DMS79 treated with DMSO at 0.1 percent for 48 hours (cell line): ENCODE measurements at regions not wholly inside any gene's neighbourhood (a gene's known extent, or its start where the extent isn't known, plus 50 kb on each side); places are given as distances from the start of the nearest gene placed in this dataset.
"Not testable (repeated sequence)": the region's sequence is repeated elsewhere in the genome, so short reads cannot be mapped to it uniquely, and the experiment has no call there.

Experiments
- DNase-seq: peaks from one replicate; lab custom pipeline; 2025; lab: John Stamatoyannopoulos, UW

DNA sequence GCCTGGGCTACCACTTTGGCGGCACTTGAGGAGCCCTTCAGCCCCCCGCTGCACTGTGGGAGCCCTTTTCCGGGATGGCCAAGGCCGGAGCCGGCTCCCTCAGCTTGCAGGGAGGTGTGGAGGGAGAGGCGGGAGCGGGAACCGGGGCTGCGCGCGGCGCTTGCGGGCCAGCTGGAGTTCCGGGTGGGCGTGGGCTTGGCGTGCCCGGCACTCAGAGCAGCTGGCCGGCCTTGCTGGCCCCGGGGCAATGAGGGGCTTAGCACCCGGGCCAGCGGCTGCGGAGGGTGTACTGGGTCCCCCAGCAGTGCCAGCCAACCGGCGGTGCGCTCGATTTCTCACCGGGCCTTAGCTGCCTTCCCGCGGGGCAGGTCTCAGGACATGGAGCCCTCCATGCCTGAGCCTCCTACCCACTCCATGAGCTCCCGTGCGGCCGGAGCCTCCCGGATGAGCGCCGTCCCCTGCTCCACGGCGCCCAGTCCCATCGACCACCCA, 1602.9 kb upstream of the PCDH7 start:
- not testable (repeated sequence) for DNase-seq

DNA sequence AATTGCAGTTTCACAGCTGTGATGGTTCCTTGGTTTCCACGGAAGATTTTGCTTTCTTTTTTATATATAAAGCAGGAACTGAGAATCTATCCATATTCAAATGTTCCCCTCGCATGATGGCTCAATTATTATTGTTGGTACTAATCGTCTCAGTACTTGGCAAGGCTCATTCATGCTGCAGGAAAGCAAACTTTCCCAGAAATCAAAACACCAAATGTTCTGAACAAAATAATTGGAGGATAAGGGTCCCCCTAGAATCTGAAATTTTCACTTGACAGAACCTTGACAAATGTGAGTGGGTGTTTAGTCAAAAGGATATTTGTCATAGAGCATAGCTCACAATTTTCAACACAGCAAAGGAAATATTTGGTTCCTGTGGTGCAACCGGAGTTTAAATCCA, 1598.6 kb upstream of the PCDH7 start:
- DNase-seq = no peak

DNA sequence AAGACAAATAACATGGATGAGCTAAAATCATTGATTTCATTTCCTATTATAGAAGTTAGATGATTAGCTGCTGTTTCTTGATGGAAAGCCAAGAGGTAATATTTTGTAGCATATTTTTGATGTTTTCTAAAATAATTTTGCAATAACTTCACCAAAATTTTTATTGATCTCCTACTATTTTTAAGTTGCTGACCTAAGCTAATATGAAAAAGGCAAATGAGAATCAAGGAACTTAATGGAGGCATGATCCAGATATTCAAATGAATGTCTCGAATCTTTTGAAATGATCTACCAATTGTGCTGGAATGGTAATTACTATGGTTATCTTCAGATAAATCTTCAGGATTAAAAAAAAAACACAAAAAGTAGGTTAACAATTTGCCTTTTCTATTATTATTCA, 1591.4 kb upstream of the PCDH7 start:
- DNase-seq = no peak

DNA sequence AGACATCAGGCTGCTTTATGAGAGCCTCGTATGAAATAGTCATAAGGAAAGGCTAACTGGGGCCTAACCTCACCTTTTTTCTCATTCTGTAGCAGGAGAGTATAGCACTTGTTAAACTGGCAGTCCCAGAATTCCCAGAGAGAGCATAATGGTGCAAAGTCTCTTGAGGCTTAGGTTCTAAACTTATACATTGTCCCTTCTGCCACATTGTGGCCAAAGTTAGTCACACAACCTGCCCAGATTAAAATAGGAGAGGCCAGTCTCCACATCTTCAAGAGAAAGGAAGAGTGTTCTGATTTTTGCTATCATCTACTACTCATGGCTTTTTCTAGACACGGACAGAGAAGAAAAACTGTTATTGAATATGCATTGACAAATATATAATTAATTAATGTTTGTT, 1588.9 kb upstream of the PCDH7 start:
- no peak for DNase-seq

DNA sequence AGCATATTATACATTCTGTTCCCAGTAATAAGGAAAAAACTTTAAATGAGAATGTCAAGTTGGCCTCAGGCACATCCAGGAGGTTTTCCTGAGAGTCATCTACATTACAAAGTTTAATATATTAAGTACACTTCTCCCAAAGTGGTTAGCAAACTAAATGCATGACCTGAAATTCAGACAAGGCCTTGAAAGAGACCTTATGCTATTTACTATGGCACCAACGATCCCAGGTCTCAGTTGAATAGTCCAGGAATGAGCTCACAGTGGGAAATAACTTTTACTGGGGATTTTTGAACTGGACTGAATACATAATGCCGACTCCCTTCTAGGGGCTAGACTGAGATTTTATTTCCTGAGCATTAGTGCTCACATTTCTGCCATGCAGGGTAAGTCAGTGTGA, 1577.5 kb upstream of the PCDH7 start:
- DNase-seq = no peak

DNA sequence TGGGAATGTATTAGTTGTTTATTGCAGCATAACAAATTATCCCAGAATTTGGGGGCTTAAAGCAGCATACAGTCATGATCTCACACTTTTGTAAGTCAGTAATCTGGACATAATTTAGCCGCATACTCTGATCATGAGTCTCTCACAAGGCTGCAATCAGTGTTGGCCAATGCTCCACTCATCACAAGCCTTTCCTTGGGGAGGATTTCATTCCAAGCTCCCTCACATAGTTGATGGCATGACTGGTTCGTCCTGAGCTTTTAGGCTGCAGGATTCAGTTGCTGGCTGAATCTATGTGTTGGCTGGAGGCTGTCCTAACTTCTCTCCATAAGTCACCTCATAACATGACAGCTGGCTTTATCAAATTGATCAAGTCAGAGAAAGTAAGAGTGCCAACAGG, 1568.6 kb upstream of the PCDH7 start:
- no peak for DNase-seq

DNA sequence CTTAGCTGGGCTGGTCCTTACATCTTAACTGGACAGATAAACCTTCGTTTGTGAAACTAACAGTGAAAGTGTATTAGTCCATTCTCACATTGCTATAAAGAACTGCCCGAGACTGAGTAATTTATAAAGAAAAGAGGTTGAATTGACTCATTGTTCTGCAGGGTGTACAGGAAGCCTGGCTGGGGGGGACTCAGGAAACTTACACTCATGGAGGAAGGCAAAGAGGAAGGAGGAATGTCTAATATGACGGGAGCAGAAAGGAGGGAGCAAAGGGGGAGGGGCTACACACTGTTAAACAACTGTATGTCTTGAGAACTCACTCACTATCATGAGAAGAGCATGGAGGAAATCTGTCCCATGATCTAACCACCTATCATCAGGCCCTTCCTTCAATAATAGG, 1566.5 kb upstream of the PCDH7 start:
- no peak for DNase-seq

DNA sequence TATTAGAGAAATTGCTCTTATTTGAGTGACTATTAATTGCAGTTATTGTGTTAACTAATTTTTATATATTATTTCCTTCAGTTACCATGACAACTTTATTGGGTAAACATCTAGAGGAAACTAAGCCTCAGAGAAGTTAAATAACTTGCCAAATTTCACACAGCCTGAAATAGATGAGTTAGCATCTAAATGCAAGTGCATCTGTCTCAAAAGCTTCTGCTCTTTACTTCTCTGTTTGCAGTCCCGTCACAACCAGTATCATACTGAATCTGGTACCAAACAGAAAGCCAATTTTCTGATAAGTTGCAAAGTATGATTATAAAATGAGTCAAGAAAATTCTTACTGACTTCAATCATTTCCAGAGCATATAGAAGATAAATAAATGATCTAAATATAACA, 1544.9 kb upstream of the PCDH7 start:
- DNase-seq = no peak

DNA sequence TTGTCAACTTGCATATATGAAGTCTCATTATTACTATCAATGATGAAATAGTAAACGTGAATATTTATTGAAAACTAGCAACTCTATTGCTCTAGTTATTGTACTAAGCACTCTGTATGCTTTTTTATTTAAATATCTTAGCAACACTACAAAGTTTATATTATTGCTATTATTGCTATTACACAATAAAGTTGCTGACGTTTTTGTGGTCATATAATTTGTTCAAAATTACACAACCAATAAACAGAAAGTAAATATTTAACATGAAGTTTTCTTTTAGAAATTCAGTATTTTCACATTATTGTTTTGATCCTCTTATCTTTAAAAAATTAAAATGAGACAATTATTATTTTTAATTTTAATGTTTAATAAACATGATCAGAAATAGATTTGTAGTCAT, 1521.1 kb upstream of the PCDH7 start:
- no peak for DNase-seq

DNA sequence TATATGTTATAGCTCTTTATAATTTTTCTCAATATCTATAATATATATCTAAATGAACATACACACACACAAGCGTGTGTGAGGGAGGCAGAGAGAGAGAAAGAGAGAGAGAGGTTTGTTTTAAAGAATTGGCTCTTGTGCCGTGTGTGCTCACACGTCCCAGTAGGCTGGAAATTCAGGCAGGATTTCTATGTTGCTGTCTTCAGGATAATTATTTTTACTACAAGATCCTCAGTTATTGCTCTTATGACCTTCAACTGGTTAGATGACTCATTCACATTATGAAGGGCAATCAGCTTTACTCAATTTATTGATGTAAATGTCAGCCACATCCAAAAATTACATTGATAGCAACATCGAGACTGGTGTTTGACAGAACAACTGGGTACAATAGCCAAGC, 1520.7 kb upstream of the PCDH7 start:
- DNase-seq = no peak

DNA sequence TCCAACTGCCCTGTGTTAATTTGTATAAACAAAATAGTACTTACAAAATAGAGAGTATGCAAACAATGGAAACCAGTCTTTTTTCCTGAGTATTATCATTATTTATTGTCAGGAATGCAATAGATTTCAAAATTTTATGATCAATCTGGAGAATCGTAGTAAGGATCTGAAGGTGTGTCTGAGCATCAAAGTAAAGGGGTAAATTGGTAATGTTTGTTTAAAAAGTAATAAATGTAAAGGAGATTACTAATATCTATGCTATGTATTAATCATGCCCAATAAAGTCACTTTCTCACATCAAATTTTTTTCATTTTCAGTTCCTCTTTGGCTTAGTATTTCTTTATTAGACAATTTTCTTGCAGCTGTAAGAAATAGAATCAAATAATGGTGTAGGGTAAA, 1507.1 kb upstream of the PCDH7 start:
- no peak for DNase-seq

DNA sequence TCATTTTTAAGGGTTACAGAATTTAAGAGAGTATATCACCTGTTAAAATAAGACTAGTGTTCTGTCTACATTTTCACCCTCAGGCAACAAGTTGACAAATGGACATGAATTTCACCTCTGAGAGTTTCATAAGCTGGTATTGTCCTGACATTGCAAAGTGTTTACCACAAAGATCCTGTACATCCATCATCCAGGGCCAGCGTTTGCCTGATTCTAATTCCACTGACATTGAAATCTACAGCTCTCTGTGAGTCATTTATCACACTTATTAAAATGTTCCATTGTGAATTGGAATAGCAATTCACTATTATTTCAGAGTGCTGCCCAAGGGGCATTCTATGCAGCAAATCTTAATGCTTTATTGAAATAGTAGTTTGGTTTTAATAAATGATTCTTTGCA, 1499.4 kb upstream of the PCDH7 start:
- DNase-seq = no peak

DNA sequence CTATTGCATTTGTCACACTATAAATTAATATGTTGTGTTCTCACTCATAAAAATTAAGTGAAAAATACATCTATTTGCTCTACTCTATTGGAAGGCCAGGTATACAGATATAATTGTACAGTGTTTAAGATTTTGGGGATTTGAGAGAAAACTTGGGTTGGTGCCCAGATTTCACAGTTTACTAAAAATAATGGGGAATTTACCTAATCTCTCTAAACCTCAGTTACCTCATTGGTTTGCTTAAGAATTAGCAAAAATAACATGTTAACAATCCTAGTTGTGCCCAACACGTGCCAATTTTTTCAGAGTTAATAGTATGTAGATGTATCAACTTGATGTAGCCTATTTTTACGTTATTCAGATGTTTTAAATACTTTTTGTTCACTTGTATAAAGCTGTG, 1495.3 kb upstream of the PCDH7 start:
- no peak for DNase-seq

DNA sequence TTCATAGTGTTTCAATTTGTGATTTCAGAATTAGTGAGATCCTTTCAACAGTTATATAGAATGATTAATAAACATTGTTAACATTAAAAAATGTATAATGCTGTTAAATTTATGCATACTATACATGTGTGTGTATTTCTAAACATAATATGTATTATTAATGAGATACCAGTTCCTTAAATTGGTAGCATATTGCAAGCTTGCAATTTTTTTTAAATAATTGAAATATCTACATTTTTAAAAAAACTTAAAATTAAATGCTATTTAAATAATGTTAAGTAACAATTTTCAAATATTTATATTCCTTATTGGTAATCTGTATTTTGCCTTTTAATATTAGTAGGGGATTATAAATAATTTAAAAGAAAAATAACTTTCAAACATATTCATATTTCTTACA, 1479.5 kb upstream of the PCDH7 start:
- DNase-seq = no peak

DNA sequence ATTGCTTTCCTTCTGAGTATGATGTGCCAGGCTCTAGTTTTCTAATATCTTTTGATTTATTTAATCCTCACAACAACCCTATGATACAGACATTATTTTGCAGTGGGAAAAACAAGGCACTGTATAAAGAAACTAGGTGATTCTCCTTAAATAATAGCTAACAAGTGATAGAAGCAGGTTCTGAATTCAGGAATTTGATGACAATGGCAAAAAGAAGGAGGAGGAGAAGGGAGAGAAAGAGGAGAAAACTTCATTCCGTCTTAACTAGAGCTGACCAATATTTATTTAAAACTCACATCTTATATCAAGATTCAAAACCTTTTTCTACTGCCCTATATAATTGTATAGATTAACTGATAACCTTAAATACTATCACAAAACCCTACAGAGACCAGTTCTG, 1477.1 kb upstream of the PCDH7 start:
- DNase-seq = no peak

DNA sequence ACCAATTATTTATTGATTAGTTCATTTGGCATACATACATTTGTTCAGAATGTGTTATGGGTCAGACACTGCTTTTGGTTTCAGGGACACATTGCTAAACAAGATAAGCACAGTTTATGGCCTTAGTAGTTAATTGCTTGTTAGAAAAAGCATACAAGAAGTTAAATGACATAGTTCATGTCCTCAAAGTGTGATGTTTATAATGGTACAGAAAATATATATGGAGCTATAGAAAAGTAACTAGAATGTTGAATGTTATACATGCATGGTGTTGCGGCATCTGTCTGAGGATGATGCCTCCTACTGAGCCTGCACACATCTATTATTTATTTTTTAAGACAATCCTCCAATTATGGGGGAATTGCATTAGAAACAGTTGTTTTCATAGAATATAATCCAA, 1476.3 kb upstream of the PCDH7 start:
- DNase-seq = no peak

DNA sequence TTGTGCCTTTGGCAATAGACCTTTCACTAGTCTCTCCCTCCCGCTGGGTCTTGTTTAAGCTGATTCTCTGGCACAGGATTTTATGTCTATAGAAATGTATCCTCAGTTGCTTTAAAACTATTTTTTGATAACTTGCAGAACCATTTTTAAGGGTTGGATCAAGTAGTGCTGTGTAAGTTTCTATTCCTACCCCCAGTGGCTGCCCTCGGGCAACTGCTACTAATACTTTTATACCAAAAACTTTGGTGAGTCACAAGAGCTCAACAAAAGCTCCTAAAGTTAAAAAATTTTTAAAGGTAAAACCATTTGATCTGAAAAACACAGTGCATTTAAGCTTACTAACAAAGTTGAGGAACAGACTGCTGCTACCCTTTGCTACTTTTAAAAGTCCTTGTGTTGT, 1460.6 kb upstream of the PCDH7 start:
- DNase-seq = no peak

DNA sequence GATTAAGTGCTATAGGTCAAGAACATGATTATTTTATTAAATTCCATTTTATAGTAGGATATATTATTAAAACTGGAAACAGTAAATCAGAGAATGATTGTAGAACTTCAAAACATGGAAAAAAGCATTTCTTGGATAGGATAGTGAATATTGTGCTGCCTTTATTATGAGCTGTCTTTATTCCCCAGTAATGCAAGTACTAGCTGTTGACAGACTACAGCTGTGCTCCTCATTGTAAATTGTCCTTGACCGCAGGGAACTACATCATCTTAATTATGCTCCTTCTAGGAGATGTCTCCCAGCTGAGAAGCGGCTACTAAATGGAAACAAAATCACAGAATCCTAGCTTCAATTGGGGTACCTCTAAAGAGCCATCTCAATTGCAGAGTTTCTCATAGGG, 1457.2 kb upstream of the PCDH7 start:
- DNase-seq = no peak

DNA sequence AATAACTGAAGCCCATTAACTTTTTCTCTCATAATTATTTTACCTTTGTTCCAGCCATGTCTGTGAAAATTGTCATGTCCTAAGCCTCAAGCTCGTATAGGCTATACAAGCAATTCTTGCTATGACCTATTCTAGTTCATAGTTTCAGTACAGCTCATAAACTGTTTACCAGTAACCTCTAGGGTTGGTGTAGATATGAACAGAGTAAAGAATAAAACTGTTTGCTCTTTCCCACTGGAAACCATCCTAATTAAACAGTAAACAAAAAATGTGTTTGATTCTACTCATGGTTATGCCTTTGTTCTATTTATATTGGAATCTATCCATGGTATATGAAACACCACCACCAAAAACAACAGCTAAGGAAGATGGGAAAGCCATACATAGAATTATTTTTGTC, 1444.0 kb upstream of the PCDH7 start:
- no peak for DNase-seq

DNA sequence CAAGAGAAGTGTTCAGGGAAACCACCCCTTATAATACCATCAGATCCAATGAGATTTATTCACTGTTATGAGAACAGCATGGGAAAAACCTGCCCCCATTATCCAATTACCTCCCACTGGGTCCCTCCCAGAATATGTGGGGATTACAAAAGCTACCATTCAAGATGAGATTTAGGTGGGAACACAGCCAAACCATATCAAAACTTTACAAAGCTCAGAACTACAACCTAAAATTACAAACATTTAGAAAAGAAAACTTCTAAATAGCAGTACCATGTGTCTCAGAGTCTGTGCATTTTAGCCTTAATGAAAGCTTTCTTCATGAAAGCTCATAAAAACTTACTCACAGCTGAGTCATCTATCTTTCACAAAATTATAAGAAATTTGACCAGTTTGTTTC, 1442.8 kb upstream of the PCDH7 start:
- no peak for DNase-seq

DNA sequence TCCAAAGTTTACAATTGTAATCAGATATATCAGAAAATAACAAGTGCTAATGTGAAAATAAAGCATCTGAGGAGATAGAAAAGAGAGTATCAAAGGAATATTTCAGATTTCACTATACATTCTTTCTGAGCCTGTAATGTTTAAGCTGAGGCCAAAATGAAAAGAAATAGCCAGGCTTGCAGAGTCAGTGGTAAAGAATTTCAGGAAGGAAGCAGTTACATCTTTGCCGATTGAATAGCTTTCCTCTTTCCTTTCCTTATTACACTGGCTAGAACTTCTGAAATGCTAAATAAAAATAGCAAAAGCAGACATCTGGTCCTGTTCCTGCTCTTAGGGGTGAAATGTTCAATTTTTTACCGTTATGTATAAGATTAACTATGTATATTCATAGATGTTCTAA, 1441.6 kb upstream of the PCDH7 start:
- DNase-seq = no peak

DNA sequence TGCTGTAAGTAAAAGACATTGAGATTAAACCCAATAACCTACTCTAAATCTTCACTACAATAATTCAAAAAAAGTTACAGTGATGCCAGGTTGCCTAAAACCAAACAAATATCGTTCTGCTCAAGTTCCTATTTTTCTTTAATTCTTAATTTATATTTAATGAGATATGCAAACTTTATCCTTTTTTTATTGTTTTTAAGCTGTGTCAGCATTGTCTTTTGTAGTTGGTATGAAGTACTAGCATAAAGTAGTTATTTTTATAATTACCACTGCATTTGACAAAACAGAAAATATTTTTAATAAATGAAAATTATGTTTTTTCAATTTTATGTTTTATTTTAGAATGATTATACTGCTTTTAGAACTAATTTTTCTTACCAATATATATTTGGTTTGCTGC, 1431.1 kb upstream of the PCDH7 start:
- DNase-seq = no peak

DNA sequence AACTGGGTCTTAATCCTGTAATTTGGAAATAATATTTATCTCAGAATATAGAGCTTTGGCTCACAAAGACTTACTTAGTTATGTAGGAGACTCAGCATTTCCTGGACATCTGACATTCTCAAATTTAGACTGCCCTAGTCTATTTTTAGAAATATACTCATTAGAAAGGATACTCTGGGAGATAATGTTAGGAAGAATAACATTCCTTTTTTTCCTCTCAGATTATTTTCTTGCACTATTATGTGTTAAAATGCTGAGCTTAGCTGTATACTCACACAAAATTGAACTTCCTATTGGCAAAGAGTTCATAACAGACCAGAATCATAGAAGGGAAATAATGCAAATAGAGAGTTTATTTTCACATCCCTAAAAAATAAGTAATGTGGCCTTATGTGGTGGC, 1424.9 kb upstream of the PCDH7 start:
- DNase-seq = no peak

DNA sequence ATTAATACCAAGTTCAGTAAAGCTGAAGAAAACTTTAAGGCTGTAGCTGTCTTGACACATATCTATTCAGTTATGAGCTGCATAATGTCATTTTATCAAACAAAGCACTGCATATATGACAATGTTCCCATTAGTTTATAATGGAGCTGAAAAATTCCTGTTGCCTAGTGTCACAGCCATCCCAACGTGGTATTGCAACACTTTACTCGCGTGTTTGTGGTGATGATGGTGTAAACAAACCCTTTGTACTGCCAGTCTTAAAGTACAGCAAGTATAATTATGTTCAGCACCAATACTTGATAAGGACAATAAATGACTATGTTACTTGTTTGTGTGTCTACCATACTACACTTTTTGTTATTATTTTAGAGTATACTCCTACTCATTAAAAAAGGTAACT, 1415.6 kb upstream of the PCDH7 start:
- DNase-seq = no peak

DNA sequence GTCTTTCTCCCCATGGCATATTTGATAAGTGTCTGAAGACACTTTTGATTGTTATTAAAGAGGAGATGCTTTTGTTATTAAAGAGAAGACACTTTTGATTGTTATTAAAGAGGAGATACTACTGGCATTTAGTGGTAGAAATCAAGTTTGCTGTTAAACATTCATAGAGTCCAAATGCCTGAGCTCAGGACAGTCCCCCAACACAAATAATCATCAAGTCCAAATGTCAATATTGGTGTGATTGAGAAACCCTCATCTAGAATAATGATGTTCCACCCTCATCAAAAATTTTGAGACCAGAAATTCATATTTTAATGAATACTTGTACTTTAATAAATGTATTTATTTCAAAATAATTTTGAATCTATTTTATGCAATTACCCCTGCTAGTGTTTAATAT, 1412.9 kb upstream of the PCDH7 start:
- DNase-seq = no peak
